Thymus (tissue), 11 donors: ENCODE measurements at regions not wholly inside any gene's neighbourhood (a gene's known extent, or its start where the extent isn't known, plus 50 kb on each side); places are given as distances from the start of the nearest gene placed in this dataset.

Experiments used
- DNase-seq, 9 donors: peaks; one replicate each; pipeline ENCODE4 v3.0.0-alpha.2; 2013; ENCODE audit warnings: low spot score in 9 of 9, low read depth in 6 of 9, missing footprints in 1 of 9
- H3K27ac ChIP-seq, 2 donors: one replicate each; pipeline ENCODE4 v1.5.1; 2013; ENCODE audit warnings: control low read depth in 1 of 2, low read depth in 1 of 2, low read length in 1 of 2, mild to moderate bottlenecking in 1 of 2, moderate library complexity in 1 of 2
- H3K27me3 ChIP-seq, 2 donors: one replicate each; pipeline ENCODE4 v1.5.1; 2013; ENCODE audit warnings: low read length in 1 of 2; ENCODE audit not compliant: control insufficient read depth in 2 of 2, insufficient read depth in 1 of 2
- H3K36me3 ChIP-seq, 2 donors: one replicate each; pipeline ENCODE4 v1.5.1; 2013; ENCODE audit warnings: low read length in 1 of 2, mild to moderate bottlenecking in 1 of 2, moderate library complexity in 1 of 2; ENCODE audit not compliant: control insufficient read depth in 2 of 2, insufficient read depth in 2 of 2
- H3K4me1 ChIP-seq, 2 donors: one replicate each; pipeline ENCODE4 v1.5.1; 2013; ENCODE audit warnings: low read length in 2 of 2; ENCODE audit not compliant: control insufficient read depth in 2 of 2, insufficient read depth in 2 of 2
- H3K4me3 ChIP-seq, 2 donors: one replicate each; pipeline ENCODE4 v1.5.1; 2013; ENCODE audit warnings: low read length in 2 of 2, control low read depth in 1 of 2, mild to moderate bottlenecking in 1 of 2
- H3K9me3 ChIP-seq, 2 donors: one replicate each; pipeline ENCODE4 v1.5.1; 2013; ENCODE audit warnings: low read length in 1 of 2, mild to moderate bottlenecking in 1 of 2; ENCODE audit not compliant: control insufficient read depth in 2 of 2, insufficient read depth in 1 of 2
- WGBS: extraction: QIAGEN DNeasy Blood & Tissue Kit; methylation state at CpG from one replicate; pipeline ENCODE4 v1.1.7; 2013; 5-methylcytosine and 5-hydroxymethylcytosine counted together
- donor health status: healthy.

GRCh38 chr9:86521977-86522376 is 167.8 kb upstream of the TUT7 start:
- WGBS: 80% methylated on average over 5 of the region's 5 CpGs
- no peak for DNase-seq
- no peak overlapping the region for H3K4me3 ChIP-seq
- no peaks in the 10 kb centered on the region for H3K4me1 ChIP-seq
- H3K27me3 ChIP-seq: no peaks in the 10 kb centered on the region
- H3K9me3 ChIP-seq: no peaks in the 10 kb centered on the region
- H3K27ac ChIP-seq: no peak overlapping the region
- no peaks in the 10 kb centered on the region for H3K36me3 ChIP-seq

- no peak for DNase-seq
- Histone ChIP-seq H3K4me1 (no peaks in the 10 kb centered on the region), H3K36me3 (no peaks in the 10 kb centered on the region), H3K27me3 (peaks cover 0 to 3% of the 10 kb centered on the region in 2 donors), H3K27ac (no peak overlapping the region), H3K4me3 (no peak overlapping the region), H3K9me3 (no peaks in the 10 kb centered on the region)
- 95% methylated on average over 4 of the region's 4 CpGs for WGBS
Measured at GRCh38 chr9:86521322-86521721, 167.1 kb upstream of the TUT7 start.

- peaks cover 0 to 3% of the 10 kb centered on the region in 2 donors for H3K27me3 ChIP-seq
- no peak overlapping the region for H3K27ac ChIP-seq
- H3K9me3 ChIP-seq: no peaks in the 10 kb centered on the region
- no peaks in the 10 kb centered on the region for H3K4me1 ChIP-seq
- no peak overlapping the region for H3K4me3 ChIP-seq
- no peak for DNase-seq
- H3K36me3 ChIP-seq: no peaks in the 10 kb centered on the region
Measured at GRCh38 chr9:86519066-86519615, 164.9 kb upstream of the TUT7 start.

GRCh38 chr9:86517475-86517874 is 163.3 kb upstream of the TUT7 start:
- no peak overlapping the region for H3K4me3 ChIP-seq
- H3K4me1 ChIP-seq: no peaks in the 10 kb centered on the region
- no peak overlapping the region for H3K27ac ChIP-seq
- peaks cover 0 to 3% of the 10 kb centered on the region in 2 donors for H3K27me3 ChIP-seq
- 84% methylated on average over 1 of the region's 1 CpG for WGBS
- H3K9me3 ChIP-seq: no peaks in the 10 kb centered on the region
- no peak for DNase-seq
- H3K36me3 ChIP-seq: no peaks in the 10 kb centered on the region

GRCh38 chr9:86516564-86516963 is 162.4 kb upstream of the TUT7 start:
- H3K9me3 ChIP-seq: no peaks in the 10 kb centered on the region
- H3K4me3 ChIP-seq: no peak overlapping the region
- 93% methylated on average over 19 of the region's 19 CpGs for WGBS
- H3K27me3 ChIP-seq: peaks cover 0 to 3% of the 10 kb centered on the region in 2 donors
- no peaks in the 10 kb centered on the region for H3K4me1 ChIP-seq
- H3K36me3 ChIP-seq: no peaks in the 10 kb centered on the region
- H3K27ac ChIP-seq: no peak overlapping the region
- DNase-seq: no peak

- H3K27ac ChIP-seq: no peak overlapping the region
- no peak for DNase-seq
- H3K27me3 ChIP-seq: peaks cover 0 to 3% of the 10 kb centered on the region in 2 donors
- no peaks in the 10 kb centered on the region for H3K36me3 ChIP-seq
- H3K4me1 ChIP-seq: no peaks in the 10 kb centered on the region
- H3K4me3 ChIP-seq: no peak overlapping the region
- WGBS: 89% methylated on average over 4 of the region's 4 CpGs
- H3K9me3 ChIP-seq: no peaks in the 10 kb centered on the region
Measured at GRCh38 chr9:86515221-86515620, 161.0 kb upstream of the TUT7 start.

- WGBS: 86% methylated on average over 2 of the region's 2 CpGs
- Histone ChIP-seq H3K4me1 (no peaks in the 10 kb centered on the region), H3K27ac (no peak overlapping the region), H3K36me3 (no peaks in the 10 kb centered on the region), H3K27me3 (peaks cover 0 to 3% of the 10 kb centered on the region in 2 donors), H3K4me3 (no peak overlapping the region), H3K9me3 (no peaks in the 10 kb centered on the region)
- no peak for DNase-seq
Measured at GRCh38 chr9:86513429-86513828, 159.2 kb upstream of the TUT7 start.

GRCh38 chr9:86512929-86513328 is 158.7 kb upstream of the TUT7 start:
- H3K27me3 ChIP-seq: peaks cover 0 to 3% of the 10 kb centered on the region in 2 donors
- no peak overlapping the region for H3K4me3 ChIP-seq
- H3K36me3 ChIP-seq: no peaks in the 10 kb centered on the region
- H3K4me1 ChIP-seq: no peaks in the 10 kb centered on the region
- no peak for DNase-seq
- H3K9me3 ChIP-seq: no peaks in the 10 kb centered on the region
- no peak overlapping the region for H3K27ac ChIP-seq
- WGBS: 93% methylated on average over 2 of the region's 2 CpGs

GRCh38 chr9:86511614-86512360 is 157.6 kb upstream of the TUT7 start:
- Histone ChIP-seq H3K9me3 (no peaks in the 10 kb centered on the region), H3K27ac (no peak overlapping the region), H3K4me1 (no peaks in the 10 kb centered on the region), H3K27me3 (peaks cover 0 to 3% of the 10 kb centered on the region in 2 donors), H3K4me3 (no peak overlapping the region), H3K36me3 (no peaks in the 10 kb centered on the region)
- WGBS: 92% methylated on average over 8 of the region's 8 CpGs
- no peak for DNase-seq
